HG03439 (cell line): ENCODE measurements at regions not wholly inside any gene's neighbourhood (a gene's known extent, or its start where the extent isn't known, plus 50 kb on each side); places are given as distances from the start of the nearest gene placed in this dataset.
A peak's percentile ranks its signal among the peaks of the same experiment; 100 is the strongest.
"Not testable (repeated sequence)": the region's sequence is repeated elsewhere in the genome, so short reads cannot be mapped to it uniquely, and the experiment has no call there.

ENCODE experiments used
- ATAC-seq: cut with Tn5 transposase; IDR thresholded peaks from one replicate; pipeline ENCODE4 v1.9.1; 2021; ENCODE audit warnings: mild to moderate bottlenecking, moderate library complexity; ENCODE audit not compliant: unreplicated experiment

- no peak for ATAC-seq
Measured at GRCh38 chr7:49443515-49443914, 329.9 kb upstream of the VWC2 start.

GRCh38 chr7:49453486-49453885 is 320.0 kb upstream of the VWC2 start:
- ATAC-seq = no peak

DNA sequence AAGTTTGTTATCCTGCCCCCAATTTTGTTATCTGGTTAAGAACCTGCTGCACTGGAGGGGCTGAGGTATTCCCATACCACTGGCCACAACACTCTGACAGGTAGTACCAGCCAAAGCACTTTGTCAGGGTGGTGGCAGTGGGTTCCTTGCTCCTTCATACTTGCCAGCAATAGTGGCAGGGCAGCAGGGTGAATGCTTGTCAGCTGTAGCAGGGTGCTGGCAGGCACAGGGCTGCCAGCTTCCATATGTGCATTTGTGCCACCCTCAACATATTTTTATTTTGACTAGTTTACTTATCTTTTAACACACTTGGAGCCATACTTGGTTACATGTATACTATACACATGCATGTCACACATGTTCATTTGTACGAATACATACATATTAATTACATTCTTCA is 294.0 kb upstream of the VWC2 start:
- no peak for ATAC-seq

GRCh38 chr7:49479936-49480544 is 293.4 kb upstream of the VWC2 start:
- ATAC-seq = no peak

GRCh38 chr7:49481075-49481474 is 292.4 kb upstream of the VWC2 start:
- ATAC-seq = no peak

GRCh38 chr7:49483142-49483541 is 290.3 kb upstream of the VWC2 start:
- no peak for ATAC-seq

- ATAC-seq = no peak
Measured at GRCh38 chr7:49486974-49487829, 286.2 kb upstream of the VWC2 start.

DNA sequence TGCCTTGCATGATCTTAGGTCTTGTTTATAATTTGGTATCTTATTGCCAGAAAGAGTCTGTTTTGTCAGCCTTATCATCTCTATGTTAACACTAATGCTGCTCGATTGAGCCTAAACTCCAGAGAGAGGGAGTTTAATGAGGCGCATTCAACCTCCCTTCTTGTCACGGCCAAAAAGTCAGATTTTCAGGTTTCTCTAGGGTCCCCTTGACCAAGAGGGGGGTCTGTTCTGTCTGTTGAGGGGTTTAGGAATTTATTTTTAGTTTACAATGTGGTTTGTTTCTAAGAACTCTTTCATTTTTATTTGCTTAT is 285.7 kb upstream of the VWC2 start:
- no peak for ATAC-seq

DNA sequence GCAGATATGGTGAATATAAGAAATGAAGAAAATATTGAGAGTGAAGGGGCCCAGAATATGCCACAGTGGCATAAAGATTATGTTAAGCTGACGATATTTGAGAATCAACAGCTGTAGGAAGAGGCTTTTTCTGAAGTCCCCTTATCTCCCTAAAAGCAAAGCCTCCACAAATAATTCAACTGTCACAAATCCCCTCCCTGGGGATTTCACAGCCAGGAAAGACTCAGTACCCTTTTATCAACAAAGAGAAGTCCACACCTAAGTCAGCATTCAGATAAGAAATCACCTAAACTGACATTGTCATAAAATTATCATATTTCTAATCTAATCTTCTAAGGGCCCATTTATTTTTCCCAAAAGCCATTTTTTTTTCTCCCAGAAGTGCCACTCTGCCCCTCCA is 284.9 kb upstream of the VWC2 start:
- no peak for ATAC-seq

DNA sequence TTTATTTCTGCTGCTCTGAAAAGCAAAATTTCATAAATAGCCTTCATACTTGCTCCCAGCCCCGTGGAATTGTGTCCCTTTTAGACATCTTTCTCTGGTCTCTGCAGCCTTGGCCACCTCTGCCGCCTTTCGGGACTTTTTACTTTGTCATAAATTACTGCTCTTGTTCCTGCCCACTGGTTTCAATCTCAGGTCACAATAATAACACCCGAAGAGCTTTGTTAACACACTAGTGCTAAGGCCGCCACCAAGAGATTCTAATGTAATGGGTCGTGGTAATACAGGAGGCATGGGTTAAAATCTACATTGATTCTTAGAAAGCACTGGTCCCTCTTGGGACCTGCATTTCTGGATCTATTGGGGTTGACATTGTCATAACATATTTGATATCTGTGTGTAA is 276.0 kb upstream of the VWC2 start:
- peak; percentile 52 for ATAC-seq

- no peak for ATAC-seq
Measured at GRCh38 chr7:49500741-49501140, 272.7 kb upstream of the VWC2 start.

- not testable (repeated sequence) for ATAC-seq
Measured at GRCh38 chr7:49507206-49507605, 266.2 kb upstream of the VWC2 start.

DNA sequence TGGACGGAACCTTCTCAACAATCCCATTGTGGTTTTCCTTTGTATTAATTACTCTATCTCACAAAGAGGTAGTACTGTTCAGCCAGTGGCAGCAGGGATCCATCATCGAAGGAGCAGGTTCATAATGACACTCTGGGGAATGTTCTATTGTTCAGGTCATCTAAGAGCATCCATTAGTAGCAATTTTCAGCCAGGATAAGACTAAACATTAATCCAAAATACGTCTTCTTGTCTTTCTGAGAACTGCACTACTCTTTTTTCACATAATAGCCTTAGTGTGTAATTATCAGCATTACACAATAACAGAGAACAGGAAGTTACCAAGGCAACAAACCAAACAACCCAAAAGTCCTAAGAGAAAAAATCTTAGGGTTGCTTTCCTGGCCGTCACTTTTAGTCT is 259.5 kb upstream of the VWC2 start:
- no peak for ATAC-seq

GRCh38 chr7:49520951-49521350 is 252.5 kb upstream of the VWC2 start:
- ATAC-seq = no peak

DNA sequence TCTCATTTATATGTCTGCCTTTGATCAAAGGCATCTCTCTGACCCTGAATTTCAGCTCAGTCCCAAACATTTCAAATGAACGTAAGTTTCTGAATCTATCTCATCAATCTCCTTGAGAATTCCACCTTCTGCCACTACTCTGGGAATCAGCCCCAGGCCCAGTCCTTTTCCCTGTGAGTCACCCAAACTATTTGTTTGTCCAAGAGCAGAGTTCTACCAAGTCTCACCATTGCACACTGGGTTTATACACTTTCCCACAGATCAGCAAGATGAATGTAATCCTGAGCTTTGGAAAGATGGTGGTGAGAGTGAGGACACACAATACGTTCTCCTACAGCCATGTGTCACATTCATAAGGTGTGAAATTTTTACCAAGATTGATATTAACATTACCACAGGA is 251.3 kb upstream of the VWC2 start:
- ATAC-seq = no peak

- no peak for ATAC-seq
Measured at GRCh38 chr7:49523870-49524269, 249.6 kb upstream of the VWC2 start.

- ATAC-seq = no peak
Measured at GRCh38 chr7:49527182-49527581, 246.3 kb upstream of the VWC2 start.

GRCh38 chr7:49530481-49530880 is 243.0 kb upstream of the VWC2 start:
- ATAC-seq = no peak

- peak; percentile 18 for ATAC-seq
Measured at GRCh38 chr7:49563693-49564378, 209.6 kb upstream of the VWC2 start.

DNA sequence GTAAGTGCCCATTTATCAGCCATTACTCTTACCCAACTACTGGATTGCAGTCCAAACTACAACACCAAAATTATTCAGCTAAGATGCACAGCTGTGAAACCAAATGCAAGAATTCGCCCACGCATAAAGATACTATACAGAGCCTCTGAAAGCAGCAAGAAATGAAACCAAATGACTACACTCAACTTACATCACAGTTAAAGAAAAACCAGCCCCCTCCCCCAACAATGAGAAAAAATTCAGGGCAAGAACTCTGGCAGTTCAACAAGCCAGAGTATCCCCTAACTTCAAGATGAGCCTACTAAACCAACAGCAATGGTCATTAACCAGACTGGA is 209.1 kb upstream of the VWC2 start:
- ATAC-seq = peak; percentile 95

DNA sequence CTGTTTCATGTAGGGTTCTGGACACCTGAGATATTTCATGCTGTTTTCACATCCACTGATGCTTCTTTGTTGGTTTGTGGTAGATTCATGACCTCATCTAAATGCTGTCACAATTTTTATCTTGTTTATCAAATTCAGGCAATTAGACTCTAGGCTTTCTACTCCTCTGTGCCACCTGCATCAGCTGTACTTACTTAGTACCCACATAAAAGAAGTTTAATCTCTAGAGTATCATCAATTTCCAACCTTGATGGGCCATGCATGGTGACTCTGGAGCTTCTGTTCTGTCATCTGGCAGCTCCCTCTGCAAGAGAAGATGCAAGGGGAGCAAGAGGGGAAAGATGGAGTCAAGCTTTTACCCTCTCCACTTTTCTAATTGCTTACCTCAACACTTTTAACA is 195.9 kb upstream of the VWC2 start:
- ATAC-seq = no peak

DNA sequence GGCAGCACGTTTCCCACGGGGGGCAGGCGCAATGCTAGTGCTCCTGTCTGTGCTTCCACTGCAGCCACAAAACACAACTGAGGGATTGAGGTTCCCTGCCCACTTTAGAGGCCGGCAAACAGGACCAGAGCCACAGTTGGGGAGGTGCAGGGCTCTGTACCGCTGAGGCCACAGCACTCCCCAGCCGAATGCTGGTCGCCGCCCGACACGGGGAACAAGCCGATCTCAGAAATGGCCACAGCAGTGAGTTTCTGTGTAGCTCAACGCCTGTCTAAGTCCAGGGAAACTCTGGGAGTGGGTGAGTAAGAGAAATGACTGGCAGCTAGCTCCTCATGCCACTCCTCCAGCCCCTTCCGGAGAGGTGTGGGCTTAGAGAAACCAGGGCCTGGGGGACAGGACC is 194.0 kb upstream of the VWC2 start:
- no peak for ATAC-seq
